GM19035 (cell line): ENCODE measurements at regions not wholly inside any gene's neighbourhood (a gene's known extent, or its start where the extent isn't known, plus 50 kb on each side); places are given as distances from the start of the nearest gene placed in this dataset.
"Not testable (repeated sequence)": the region's sequence is repeated elsewhere in the genome, so short reads cannot be mapped to it uniquely, and the experiment has no call there.

Experiments used
- ATAC-seq: cut with Tn5 transposase; IDR thresholded peaks from one replicate; pipeline ENCODE4 v1.9.1; 2021; ENCODE audit not compliant: unreplicated experiment

GRCh38 chr18:78422336-78422735 lies 557.3 kb upstream of the SALL3 start:
- ATAC-seq = no peak

- ATAC-seq = no peak
These were observed 555.8 kb upstream of the SALL3 start for GRCh38 chr18:78423811-78424210.

- no peak for ATAC-seq
These were observed 555.1 kb upstream of the SALL3 start for GRCh38 chr18:78424403-78425018.

- ATAC-seq = no peak
These were observed 554.6 kb upstream of the SALL3 start for GRCh38 chr18:78425019-78425412.

- no peak for ATAC-seq
These were observed 552.5 kb upstream of the SALL3 start for GRCh38 chr18:78427081-78427480.

GRCh38 chr18:78429127-78430108 lies 550.2 kb upstream of the SALL3 start:
- ATAC-seq = no peak

- ATAC-seq = no peak
These were observed 549.4 kb upstream of the SALL3 start for GRCh38 chr18:78430131-78430758.

GRCh38 chr18:78431606-78432005 lies 548.0 kb upstream of the SALL3 start:
- no peak for ATAC-seq

- no peak for ATAC-seq
These were observed 546.1 kb upstream of the SALL3 start for GRCh38 chr18:78433562-78433961.

- no peak for ATAC-seq
These were observed 543.5 kb upstream of the SALL3 start for GRCh38 chr18:78436110-78436509.

GRCh38 chr18:78438235-78438634 lies 541.4 kb upstream of the SALL3 start:
- not testable (repeated sequence) for ATAC-seq

- no peak for ATAC-seq
These were observed 533.7 kb upstream of the SALL3 start for GRCh38 chr18:78445880-78446279.

- no peak for ATAC-seq
These were observed 532.4 kb upstream of the SALL3 start for GRCh38 chr18:78447211-78447610.

- ATAC-seq = no peak
These were observed 531.5 kb upstream of the SALL3 start for GRCh38 chr18:78448106-78448505.

- ATAC-seq = no peak
These were observed 531.0 kb upstream of the SALL3 start for GRCh38 chr18:78448591-78448990.

- ATAC-seq = no peak
These were observed 525.4 kb upstream of the SALL3 start for GRCh38 chr18:78454221-78454620.

GRCh38 chr18:78455386-78455785 lies 524.2 kb upstream of the SALL3 start:
- ATAC-seq = no peak

GRCh38 chr18:78457011-78457410 lies 522.6 kb upstream of the SALL3 start:
- ATAC-seq = no peak

- ATAC-seq = no peak
These were observed 521.9 kb upstream of the SALL3 start for GRCh38 chr18:78457731-78458130.

GRCh38 chr18:78458356-78458755 lies 521.3 kb upstream of the SALL3 start:
- ATAC-seq = no peak

- ATAC-seq = no peak
These were observed 520.0 kb upstream of the SALL3 start for GRCh38 chr18:78459668-78460067.

- no peak for ATAC-seq
These were observed 519.1 kb upstream of the SALL3 start for GRCh38 chr18:78460558-78460957.
